ENCODE measurements at regions not wholly inside any gene's neighbourhood (a gene's known extent, or its start where the extent isn't known, plus 50 kb on each side); places are given as distances from the start of the nearest gene placed in this dataset.

DNA sequence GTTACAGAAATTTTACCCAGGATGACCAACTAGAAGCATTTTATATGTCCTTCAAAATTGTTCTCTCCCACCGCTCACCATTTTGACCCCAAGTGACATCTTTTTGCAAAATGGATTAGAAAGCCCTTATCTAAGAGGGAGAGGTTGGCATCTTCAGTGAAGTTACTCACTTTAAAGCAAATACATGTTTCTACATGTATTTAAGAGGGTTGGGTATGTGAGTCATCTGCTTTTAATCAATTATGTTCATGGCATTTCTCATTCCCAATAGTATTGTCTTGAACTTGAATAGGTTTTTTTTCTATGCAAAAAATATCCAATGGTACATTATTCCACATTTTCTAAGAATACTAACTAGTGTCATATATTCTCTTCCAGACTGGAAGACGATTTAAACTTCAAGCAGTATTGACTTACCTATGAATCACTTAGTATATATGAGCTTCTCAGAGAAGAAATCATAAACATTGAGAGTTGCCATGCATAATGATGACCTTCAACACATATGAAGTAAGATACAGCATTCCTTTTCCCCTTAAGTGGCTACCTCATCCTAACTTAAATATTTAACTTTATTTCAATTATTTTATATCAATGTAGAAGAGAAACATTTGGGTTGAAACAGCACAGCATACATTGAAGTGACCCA, 132.8 kb downstream of the POLR1F start:
- TF ChIP-seq, protein P1, sequence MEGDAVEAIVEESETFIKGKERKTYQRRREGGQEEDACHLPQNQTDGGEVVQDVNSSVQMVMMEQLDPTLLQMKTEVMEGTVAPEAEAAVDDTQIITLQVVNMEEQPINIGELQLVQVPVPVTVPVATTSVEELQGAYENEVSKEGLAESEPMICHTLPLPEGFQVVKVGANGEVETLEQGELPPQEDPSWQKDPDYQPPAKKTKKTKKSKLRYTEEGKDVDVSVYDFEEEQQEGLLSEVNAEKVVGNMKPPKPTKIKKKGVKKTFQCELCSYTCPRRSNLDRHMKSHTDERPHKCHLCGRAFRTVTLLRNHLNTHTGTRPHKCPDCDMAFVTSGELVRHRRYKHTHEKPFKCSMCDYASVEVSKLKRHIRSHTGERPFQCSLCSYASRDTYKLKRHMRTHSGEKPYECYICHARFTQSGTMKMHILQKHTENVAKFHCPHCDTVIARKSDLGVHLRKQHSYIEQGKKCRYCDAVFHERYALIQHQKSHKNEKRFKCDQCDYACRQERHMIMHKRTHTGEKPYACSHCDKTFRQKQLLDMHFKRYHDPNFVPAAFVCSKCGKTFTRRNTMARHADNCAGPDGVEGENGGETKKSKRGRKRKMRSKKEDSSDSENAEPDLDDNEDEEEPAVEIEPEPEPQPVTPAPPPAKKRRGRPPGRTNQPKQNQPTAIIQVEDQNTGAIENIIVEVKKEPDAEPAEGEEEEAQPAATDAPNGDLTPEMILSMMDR (IDR thresholded peaks at IDR 0.05): no peak
- TF ChIP-seq EZH2phosphoT487 (IDR thresholded peaks at IDR 0.05): no peak
